ENCODE measurements at regions not wholly inside any gene's neighbourhood (a gene's known extent, or its start where the extent isn't known, plus 50 kb on each side); places are given as distances from the start of the nearest gene placed in this dataset.

DNA sequence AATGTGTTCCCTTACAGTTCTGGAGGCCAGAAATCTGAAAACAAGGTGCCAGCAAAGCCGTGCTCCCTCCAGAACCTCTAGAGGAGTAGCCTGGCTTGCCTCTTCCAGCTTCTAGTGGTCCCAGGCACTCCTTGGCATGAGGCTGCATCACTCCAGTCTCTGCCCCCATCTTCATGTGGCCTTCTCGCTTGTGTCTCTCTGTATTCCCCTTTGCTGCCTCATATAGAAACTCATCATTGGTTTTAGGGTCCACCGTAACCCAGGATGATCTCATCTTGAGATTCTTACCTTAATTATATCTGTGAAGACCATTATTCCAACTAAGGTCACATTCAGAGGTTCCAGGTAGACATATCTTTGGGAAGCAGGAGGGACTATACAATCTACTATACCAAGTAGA is 182.4 kb downstream of the SKIDA1 start:
- Histone ChIP-seq H4K20me1 (replicated peaks in 1 of 2; ENCODE audit: control insufficient read depth in 1 of 2, insufficient read depth in 2 of 2, low read length in 2 of 2) (no peaks in the 10 kb centered on the region), H4K5ac (ENCODE audit: insufficient read length, low read depth, low read length) (no peak overlapping the region), H2BK12ac (ENCODE audit: low read depth, low read length) (0 out of 2 replicates have a peak overlapping the region, but pooled peaks have one; percentile 28), H3K79me1 (ENCODE audit: low read depth, low read length) (no peaks in the 10 kb centered on the region), H4K91ac (replicated peaks; ENCODE audit: insufficient read length, low read length) (no peak overlapping the region), H3K4me2 (ENCODE audit: insufficient read depth in 1 of 2, low read depth in 2 of 2, low read length in 2 of 2) (no peak overlapping the region), H3K14ac (ENCODE audit: insufficient read length) (no peak overlapping the region), H3K18ac (ENCODE audit: extremely low read depth, low read length) (peak overlapping the region; percentile 21; the same call in 1 of the 2 replicates), H2BK120ac (replicated peaks; ENCODE audit: low read depth, low read length) (no peak overlapping the region), H4K8ac (ENCODE audit: extremely low read depth, insufficient read depth, low read length) (no peak overlapping the region), H3K9ac (replicated peaks in 1 of 4; ENCODE audit: extremely low read depth in 1 of 4, low read depth in 3 of 4, low read length in 3 of 4) (no peak overlapping the region), H3K23me2 (ENCODE audit: low read depth, low read length) (no peaks in the 10 kb centered on the region), H3K9me3 (ENCODE audit: insufficient read depth in 2 of 2, low read depth in 1 of 2, low read length in 1 of 2) (peaks cover 0 to 2% of the 10 kb centered on the region in 2 experiments; a peak in 1 of 4 replicates), H3K4ac (replicated peaks; ENCODE audit: insufficient read length, low read depth, low read length) (no peak overlapping the region), H2BK15ac (ENCODE audit: low read length) (no peak overlapping the region), H3K36me3 (ENCODE audit: control insufficient read depth in 2 of 4, insufficient read depth in 4 of 4, low read length in 3 of 4) (no peaks in the 10 kb centered on the region), H3K56ac (replicated peaks; ENCODE audit: insufficient read length, low read depth, low read length) (no peak overlapping the region), H3K4me1 (replicated peaks in 1 of 4; ENCODE audit: control insufficient read depth in 3 of 4, insufficient read depth in 4 of 4, low read length in 3 of 4) (peaks cover 0 to 2% (median 0%) of the 10 kb centered on the region in 4 experiments; a peak in 3 of 7 replicates), H3K27ac (ENCODE audit: low read depth, low read length) (no peak overlapping the region), H2AFZ (ENCODE audit: low read length) (no peak overlapping the region), H2BK20ac (ENCODE audit: low read length) (no peak overlapping the region), H3K23ac (ENCODE audit: insufficient read length) (no peak overlapping the region), H2AK5ac (ENCODE audit: low read depth, low read length) (no peak overlapping the region), H3K27me3 (replicated peaks in 1 of 4; ENCODE audit: control insufficient read depth in 3 of 4, extremely low read depth in 1 of 4, insufficient read depth in 3 of 4, low read length in 3 of 4) (no peaks in the 10 kb centered on the region), H2BK5ac (ENCODE audit: low read depth, low read length) (no peak overlapping the region), H3K4me3 (ENCODE audit: extremely low read depth in 1 of 4, insufficient read depth in 2 of 4, low read depth in 3 of 4, low read length in 4 of 4) (no peak overlapping the region), H3K79me2 (ENCODE audit: control insufficient read depth in 1 of 2, insufficient read depth in 2 of 2, low read length in 2 of 2) (no peaks in the 10 kb centered on the region)
- ChIA-PET POLR2A (ENCODE audit: partially characterized antibody) (no interaction called here), CTCF (ENCODE audit: partially characterized antibody) (interaction anchor here (1.1 kb wide), 1 partner anchor 64 kb away, joined by 4 read pairs; no protein-coding TSS in a partner anchor)
- DNase-seq (ENCODE audit: low read depth in 1 of 2, low spot score in 2 of 2) (no peak), FAIRE-seq (no peak)
- 92% methylated on average over 3 of the region's 3 CpGs; no CpG with 5 or more reads in 1 of the 2 experiments for WGBS, 2 experiments (ENCODE audit: extremely low coverage in 1 of 2, insufficient coverage in 1 of 2, insufficient read length in 1 of 2, insufficient replicate concordance in 2 of 2, low coverage in 1 of 2, low lambda C conversion rate in 2 of 2, missing lambda C conversion rate in 1 of 2)
- TF ChIP-seq CEBPB (IDR thresholded peaks at IDR 0.05; ENCODE audit: low read depth, low read length), result no peak
- no peak for TF ChIP-seq FOSL1 (IDR thresholded peaks at IDR 0.05; ENCODE audit: insufficient read depth, low read depth, low read length)
- TF ChIP-seq EP300 (IDR thresholded peaks at IDR 0.05; ENCODE audit: borderline replicate concordance in 1 of 2, low read depth in 2 of 2, low read length in 2 of 2), result no peak
- TF ChIP-seq, protein P1, sequence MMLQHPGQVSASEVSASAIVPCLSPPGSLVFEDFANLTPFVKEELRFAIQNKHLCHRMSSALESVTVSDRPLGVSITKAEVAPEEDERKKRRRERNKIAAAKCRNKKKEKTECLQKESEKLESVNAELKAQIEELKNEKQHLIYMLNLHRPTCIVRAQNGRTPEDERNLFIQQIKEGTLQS (IDR thresholded peaks at IDR 0.05; ENCODE audit: insufficient read depth, low read depth, low read length), result no peak
- no peak for TF ChIP-seq JUND (IDR thresholded peaks at IDR 0.05; ENCODE audit: low read length)
- no peak for TF ChIP-seq NRF1 (IDR thresholded peaks at IDR 0.05; ENCODE audit: low read depth, low read length)
- no peak for TF ChIP-seq YY1 (IDR thresholded peaks at IDR 0.05; ENCODE audit: low read depth, low read length)
- no peak for TF ChIP-seq CHD1 (IDR thresholded peaks at IDR 0.05; ENCODE audit: low read depth, low read length)
- TF ChIP-seq, protein P2, sequence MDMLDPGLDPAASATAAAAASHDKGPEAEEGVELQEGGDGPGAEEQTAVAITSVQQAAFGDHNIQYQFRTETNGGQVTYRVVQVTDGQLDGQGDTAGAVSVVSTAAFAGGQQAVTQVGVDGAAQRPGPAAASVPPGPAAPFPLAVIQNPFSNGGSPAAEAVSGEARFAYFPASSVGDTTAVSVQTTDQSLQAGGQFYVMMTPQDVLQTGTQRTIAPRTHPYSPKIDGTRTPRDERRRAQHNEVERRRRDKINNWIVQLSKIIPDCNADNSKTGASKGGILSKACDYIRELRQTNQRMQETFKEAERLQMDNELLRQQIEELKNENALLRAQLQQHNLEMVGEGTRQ (IDR thresholded peaks at IDR 0.05; ENCODE audit: low read length), result no peak
- TF ChIP-seq RBBP5 (IDR thresholded peaks at IDR 0.05; ENCODE audit: borderline replicate concordance, low read depth, low read length), result no peak
- no peak for TF ChIP-seq HDAC2 (IDR thresholded peaks at IDR 0.05; ENCODE audit: borderline replicate concordance in 1 of 2, low read depth in 2 of 2, low read length in 2 of 2)
- TF ChIP-seq EGR1 (IDR thresholded peaks at IDR 0.05; ENCODE audit: borderline replicate concordance, low read depth, low read length), result no peak
- TF ChIP-seq POLR2AphosphoS5 (IDR thresholded peaks at IDR 0.05; ENCODE audit: low read depth, low read length), result no peak
